ENCODE measurements at regions not wholly inside any gene's neighbourhood (a gene's known extent, or its start where the extent isn't known, plus 50 kb on each side); places are given as distances from the start of the nearest gene placed in this dataset.
A peak's percentile ranks its signal among the peaks of the same experiment; 100 is the strongest.

GRCh38 chr21:15247613-15248012 lies 182.8 kb upstream of the NRIP1 start:
- no peak for DNase-seq

GRCh38 chr21:15249285-15249993 lies 184.6 kb upstream of the NRIP1 start:
- no peak for DNase-seq

- no peak for DNase-seq
Observed at GRCh38 chr21:15250384-15250783, 185.6 kb upstream of the NRIP1 start.

- DNase-seq: no peak
Observed at GRCh38 chr21:15252431-15252830, 187.6 kb upstream of the NRIP1 start.

- DNase-seq: no peak
Observed at GRCh38 chr21:15254111-15254510, 189.3 kb upstream of the NRIP1 start.

- DNase-seq: no peak
Observed at GRCh38 chr21:15255261-15255660, 190.5 kb upstream of the NRIP1 start.

GRCh38 chr21:15255763-15256162 lies 191.0 kb upstream of the NRIP1 start:
- DNase-seq: no peak

- no peak for DNase-seq
Observed at GRCh38 chr21:15256996-15257395, 192.2 kb upstream of the NRIP1 start.

GRCh38 chr21:15257646-15258045 lies 192.8 kb upstream of the NRIP1 start:
- no peak for DNase-seq

GRCh38 chr21:15259824-15260223 lies 195.0 kb upstream of the NRIP1 start:
- DNase-seq: no peak

- no peak for DNase-seq
Observed at GRCh38 chr21:15260604-15261003, 195.8 kb upstream of the NRIP1 start.

- no peak for DNase-seq
Observed at GRCh38 chr21:15264084-15264665, 199.4 kb upstream of the NRIP1 start.

- DNase-seq: no peak
Observed at GRCh38 chr21:15272171-15272570, 207.4 kb upstream of the NRIP1 start.

GRCh38 chr21:15272591-15272990 lies 207.8 kb upstream of the NRIP1 start:
- DNase-seq: no peak

- DNase-seq: no peak
Observed at GRCh38 chr21:15273244-15273643, 208.4 kb upstream of the NRIP1 start.

- peak; percentile 55 for DNase-seq
Observed at GRCh38 chr21:15274701-15275485, 210.1 kb upstream of the NRIP1 start.

- no peak for DNase-seq
Observed at GRCh38 chr21:15275615-15276235, 210.9 kb upstream of the NRIP1 start.

GRCh38 chr21:15276243-15276642 lies 211.4 kb upstream of the NRIP1 start:
- DNase-seq: no peak

- no peak for DNase-seq
Observed at GRCh38 chr21:15277466-15277865, 212.7 kb upstream of the NRIP1 start.

- no peak for DNase-seq
Observed at GRCh38 chr21:15278279-15278678, 213.5 kb upstream of the NRIP1 start.

- no peak for DNase-seq
Observed at GRCh38 chr21:15278851-15279250, 214.1 kb upstream of the NRIP1 start.

- no peak for DNase-seq
Observed at GRCh38 chr21:15279482-15279881, 214.7 kb upstream of the NRIP1 start.

GRCh38 chr21:15281714-15282113 lies 216.9 kb upstream of the NRIP1 start:
- DNase-seq: no peak

- no peak for DNase-seq
Observed at GRCh38 chr21:15282665-15283064, 217.9 kb upstream of the NRIP1 start.

Measured in KG1 (cell line).